ENCODE measurements at regions not wholly inside any gene's neighbourhood (a gene's known extent, or its start where the extent isn't known, plus 50 kb on each side); places are given as distances from the start of the nearest gene placed in this dataset.

DNA sequence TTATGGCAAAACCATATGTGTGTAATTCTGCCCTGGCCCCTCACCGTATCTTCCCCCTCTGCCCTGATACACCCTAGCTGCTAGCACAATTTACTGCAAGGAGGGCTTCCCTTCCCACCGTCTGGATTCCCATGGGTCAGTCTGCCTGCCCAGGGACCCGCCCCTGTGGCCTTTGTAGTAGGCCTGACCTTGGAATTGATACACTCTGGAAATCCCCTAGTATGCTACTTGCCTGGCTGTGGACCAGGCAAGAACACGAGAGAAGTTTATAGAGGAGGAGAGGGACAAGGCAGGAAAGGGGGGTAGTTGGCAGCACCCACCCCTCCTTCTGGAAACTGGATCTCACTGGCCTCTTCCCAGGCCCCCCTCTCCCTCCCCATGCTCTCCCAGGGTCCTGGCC lies 115.8 kb upstream of the CCL21 start:
- Histone ChIP-seq H3K18ac (ENCODE audit: insufficient read length, low read depth, low read length) (no peak overlapping the region), H3K4me1 (ENCODE audit: insufficient read depth, low read length) (no peaks in the 10 kb centered on the region), H3K4me2 (ENCODE audit: insufficient read depth, insufficient read length, low read length) (no peak overlapping the region), H2BK120ac (ENCODE audit: low read depth, low read length, poor library complexity, severe bottlenecking) (no peak overlapping the region), H2AFZ (ENCODE audit: low read length) (no peak overlapping the region), H2AK5ac (ENCODE audit: insufficient read length, low read length) (no peak overlapping the region), H2BK15ac (ENCODE audit: low read depth, low read length) (no peak overlapping the region), H2BK20ac (ENCODE audit: low read depth, low read length, poor library complexity, severe bottlenecking) (no peak overlapping the region), H3K56ac (ENCODE audit: insufficient read length, low read depth, low read length) (no peak overlapping the region), H2BK5ac (ENCODE audit: insufficient read length, low read length) (no peak overlapping the region), H3K9ac (ENCODE audit: extremely low read depth, insufficient read length, low read length) (no peak overlapping the region), H3K27me3 (ENCODE audit: insufficient read depth, low read length) (no peaks in the 10 kb centered on the region; the same call in 1 of the 2 replicates), H4K20me1 (ENCODE audit: control insufficient read depth, insufficient read depth, insufficient read length) (no peaks in the 10 kb centered on the region), H3K27ac (ENCODE audit: insufficient read length, low read depth, low read length) (no peak overlapping the region), H3K79me1 (ENCODE audit: insufficient read depth, low read depth, low read length, poor library complexity, severe bottlenecking) (no peaks in the 10 kb centered on the region), H4K91ac (ENCODE audit: insufficient read length, low read depth, low read length) (no peak overlapping the region), H4K5ac (ENCODE audit: insufficient read length, low read depth, low read length) (no peak overlapping the region), H2BK12ac (ENCODE audit: insufficient read length, low read depth, low read length) (no peak overlapping the region), H3K4ac (ENCODE audit: low read depth, low read length) (no peak overlapping the region), H4K8ac (replicated peaks; ENCODE audit: insufficient read length, low read depth, low read length) (no peak overlapping the region), H3T11ph (ENCODE audit: low read length) (no peak overlapping the region), H3K23ac (ENCODE audit: insufficient read length, low read depth, low read length) (no peak overlapping the region), H3K9me3 (ENCODE audit: control insufficient read depth, low read depth, low read length) (no peaks in the 10 kb centered on the region), H3K23me2 (ENCODE audit: insufficient read length, low read depth, low read length, poor library complexity, severe bottlenecking) (no peaks in the 10 kb centered on the region), H3K79me2 (ENCODE audit: insufficient read depth, low read length) (no peaks in the 10 kb centered on the region), H3K14ac (ENCODE audit: insufficient read depth, low read length) (no peak overlapping the region)
- Mint-ChIP-seq H3K4me1 (no peaks in the 10 kb centered on the region), H3K27ac (no peak overlapping the region), H3K9me3 (peaks cover 4 to 15% of the 10 kb centered on the region in 2 experiments; a peak in 2 of 5 replicates), H3K4me3 (no peak overlapping the region), H3K27me3 (ENCODE audit: low read depth) (peaks cover 19% of the 10 kb centered on the region), H3K36me3 (ENCODE audit: insufficient read depth in 1 of 3, low read depth in 3 of 3) (no peaks in the 10 kb centered on the region)
- TF ChIP-seq, protein P1, sequence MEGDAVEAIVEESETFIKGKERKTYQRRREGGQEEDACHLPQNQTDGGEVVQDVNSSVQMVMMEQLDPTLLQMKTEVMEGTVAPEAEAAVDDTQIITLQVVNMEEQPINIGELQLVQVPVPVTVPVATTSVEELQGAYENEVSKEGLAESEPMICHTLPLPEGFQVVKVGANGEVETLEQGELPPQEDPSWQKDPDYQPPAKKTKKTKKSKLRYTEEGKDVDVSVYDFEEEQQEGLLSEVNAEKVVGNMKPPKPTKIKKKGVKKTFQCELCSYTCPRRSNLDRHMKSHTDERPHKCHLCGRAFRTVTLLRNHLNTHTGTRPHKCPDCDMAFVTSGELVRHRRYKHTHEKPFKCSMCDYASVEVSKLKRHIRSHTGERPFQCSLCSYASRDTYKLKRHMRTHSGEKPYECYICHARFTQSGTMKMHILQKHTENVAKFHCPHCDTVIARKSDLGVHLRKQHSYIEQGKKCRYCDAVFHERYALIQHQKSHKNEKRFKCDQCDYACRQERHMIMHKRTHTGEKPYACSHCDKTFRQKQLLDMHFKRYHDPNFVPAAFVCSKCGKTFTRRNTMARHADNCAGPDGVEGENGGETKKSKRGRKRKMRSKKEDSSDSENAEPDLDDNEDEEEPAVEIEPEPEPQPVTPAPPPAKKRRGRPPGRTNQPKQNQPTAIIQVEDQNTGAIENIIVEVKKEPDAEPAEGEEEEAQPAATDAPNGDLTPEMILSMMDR (conservative IDR thresholded peaks at IDR 0.05): no peak
- DNase-seq: no peak
- no CpG with 5 or more reads among the region's 4 CpGs for WGBS (ENCODE audit: extremely low coverage, insufficient read length, low lambda C conversion rate)

All from H9 (cell line).